Fibroblast of skin of back (primary cell): ENCODE measurements at regions not wholly inside any gene's neighbourhood (a gene's known extent, or its start where the extent isn't known, plus 50 kb on each side); places are given as distances from the start of the nearest gene placed in this dataset.

Source experiments
- DNase-seq: peaks from one replicate; pipeline ENCODE4 v3.0.0-alpha.2; 2013

GRCh38 chr13:72218966-72219365 lies 352.0 kb upstream of the DACH1 start:
- DNase-seq = no peak

DNA sequence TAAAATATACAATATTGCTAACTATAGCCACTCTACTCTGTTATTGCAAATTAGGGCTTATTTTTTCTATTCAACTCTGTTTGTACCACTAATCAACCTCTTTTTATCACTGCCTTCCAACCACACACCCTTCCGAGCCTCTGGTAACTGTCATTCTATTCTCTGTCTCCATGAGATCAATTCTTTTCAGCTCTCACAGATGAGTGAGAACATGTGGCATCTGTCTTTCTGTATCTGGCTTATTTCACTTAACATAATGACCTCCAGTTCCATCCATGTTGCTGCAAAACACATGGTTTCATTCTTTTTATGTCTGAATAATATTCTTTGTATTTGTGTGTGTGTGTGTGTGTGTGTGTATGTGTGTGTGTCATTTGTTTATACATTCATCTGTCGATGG lies 350.1 kb upstream of the DACH1 start:
- no peak for DNase-seq

DNA sequence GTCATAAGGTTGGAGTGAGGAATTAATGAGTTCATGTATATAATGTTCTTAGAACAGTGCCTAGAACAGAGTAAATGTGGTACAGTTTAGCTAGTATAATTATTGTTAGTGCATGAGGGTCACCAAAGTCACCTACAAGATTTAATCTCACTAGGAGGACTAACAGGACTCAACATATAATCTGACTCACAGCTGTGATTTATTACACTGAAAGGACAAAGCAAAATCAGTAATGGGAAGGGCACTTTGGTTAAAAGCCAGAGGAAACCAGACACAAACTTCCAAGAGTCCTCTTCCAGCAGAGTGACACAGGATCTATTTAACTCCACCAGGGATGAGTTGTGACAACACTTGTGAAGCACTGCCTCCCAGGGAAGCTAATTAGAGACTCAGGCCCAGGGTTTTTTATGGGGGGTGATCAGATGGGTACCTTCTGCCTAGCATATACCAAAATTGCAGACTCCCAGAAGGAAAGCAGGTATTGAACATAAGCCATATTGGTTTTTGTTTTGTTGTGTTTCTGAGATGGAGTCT lies 341.2 kb upstream of the DACH1 start:
- DNase-seq = no peak

DNA sequence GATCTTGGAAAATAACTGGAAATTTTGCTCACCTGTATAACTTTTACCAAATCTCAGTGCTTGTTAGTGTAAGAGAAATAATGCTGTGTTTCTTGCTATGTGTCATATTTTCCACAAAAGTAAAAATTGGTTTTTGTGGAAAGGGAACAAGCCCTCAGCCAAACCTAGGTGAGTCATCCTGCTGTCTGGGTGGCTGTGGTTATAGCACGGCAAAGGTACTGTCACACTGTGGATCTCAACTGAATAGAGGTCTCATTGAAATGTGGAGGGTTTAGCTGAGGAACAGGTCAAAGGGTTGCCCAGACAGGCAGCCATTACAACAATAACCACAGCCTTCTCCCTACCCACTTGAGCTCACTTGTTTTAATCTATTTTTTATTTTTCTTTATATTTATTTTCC lies 338.8 kb upstream of the DACH1 start:
- no peak for DNase-seq

DNA sequence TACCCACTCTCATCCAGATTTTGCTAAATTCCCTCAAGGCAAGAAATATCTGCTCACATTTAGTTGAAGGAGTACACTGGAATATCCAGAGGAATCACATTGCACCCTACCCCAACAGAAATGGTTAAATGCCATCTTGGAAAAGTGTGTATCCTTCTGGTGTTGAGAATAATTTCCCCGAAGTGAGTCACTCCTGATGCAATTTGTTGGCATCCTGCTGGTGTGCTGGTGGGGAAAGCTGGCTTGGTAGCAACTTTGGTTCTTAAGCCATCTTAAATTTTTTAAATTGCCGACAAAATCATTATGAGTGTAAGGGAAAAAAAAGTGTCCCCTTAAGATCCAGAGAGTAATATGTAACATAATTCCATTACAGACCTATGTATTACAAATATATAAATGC lies 337.3 kb upstream of the DACH1 start:
- DNase-seq = peak; percentile 61

- no peak for DNase-seq
These were observed 334.7 kb upstream of the DACH1 start for GRCh38 chr13:72201726-72202125.

- peak; percentile 20 for DNase-seq
These were observed 332.6 kb upstream of the DACH1 start for GRCh38 chr13:72199640-72200039.

DNA sequence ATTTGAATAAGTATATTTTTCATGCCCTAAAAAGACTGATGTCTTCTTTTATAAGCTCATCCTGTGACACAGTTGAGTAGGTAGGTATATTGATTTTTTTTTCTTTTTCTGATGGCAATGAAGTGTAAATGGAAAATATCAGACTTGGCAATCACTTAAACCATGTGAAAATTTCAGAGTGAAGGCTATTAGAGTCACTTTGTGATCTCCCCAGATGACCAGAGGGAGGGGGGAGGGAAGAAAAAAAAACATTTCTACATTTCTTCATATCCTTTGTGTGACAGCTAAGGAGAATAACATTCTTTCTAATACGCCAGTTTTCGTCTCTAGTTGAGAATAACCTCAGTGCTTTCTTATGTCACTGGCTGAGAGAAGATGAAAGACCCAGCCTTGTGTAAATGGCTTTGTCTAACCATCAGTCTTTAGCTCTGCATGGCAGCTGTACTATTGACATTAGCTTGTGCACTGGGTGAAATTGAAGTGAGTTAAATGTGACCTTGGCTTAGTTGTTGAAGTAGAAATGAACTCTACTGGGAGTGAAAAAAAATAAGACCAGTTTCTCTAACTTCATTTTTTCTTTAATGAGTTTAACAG lies 332.1 kb upstream of the DACH1 start:
- no peak for DNase-seq

DNA sequence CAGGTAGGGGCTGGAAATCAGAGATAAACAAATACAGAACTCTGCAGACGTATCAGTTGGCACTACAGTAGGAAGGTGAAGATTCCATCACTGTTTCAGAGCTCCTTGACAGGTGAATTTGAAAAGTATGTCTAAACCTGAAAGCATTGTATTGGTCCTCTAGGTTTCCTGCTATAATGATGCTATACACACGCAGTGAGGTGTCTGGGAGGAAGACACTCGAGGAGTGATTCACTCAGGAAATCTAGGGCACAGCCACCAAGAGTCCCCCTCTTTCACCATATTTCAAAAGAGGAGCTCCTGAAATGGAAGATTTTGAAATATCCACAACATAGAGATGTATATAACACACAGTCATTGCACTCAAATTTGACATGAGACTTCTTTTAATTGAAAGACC lies 331.0 kb upstream of the DACH1 start:
- DNase-seq = no peak

DNA sequence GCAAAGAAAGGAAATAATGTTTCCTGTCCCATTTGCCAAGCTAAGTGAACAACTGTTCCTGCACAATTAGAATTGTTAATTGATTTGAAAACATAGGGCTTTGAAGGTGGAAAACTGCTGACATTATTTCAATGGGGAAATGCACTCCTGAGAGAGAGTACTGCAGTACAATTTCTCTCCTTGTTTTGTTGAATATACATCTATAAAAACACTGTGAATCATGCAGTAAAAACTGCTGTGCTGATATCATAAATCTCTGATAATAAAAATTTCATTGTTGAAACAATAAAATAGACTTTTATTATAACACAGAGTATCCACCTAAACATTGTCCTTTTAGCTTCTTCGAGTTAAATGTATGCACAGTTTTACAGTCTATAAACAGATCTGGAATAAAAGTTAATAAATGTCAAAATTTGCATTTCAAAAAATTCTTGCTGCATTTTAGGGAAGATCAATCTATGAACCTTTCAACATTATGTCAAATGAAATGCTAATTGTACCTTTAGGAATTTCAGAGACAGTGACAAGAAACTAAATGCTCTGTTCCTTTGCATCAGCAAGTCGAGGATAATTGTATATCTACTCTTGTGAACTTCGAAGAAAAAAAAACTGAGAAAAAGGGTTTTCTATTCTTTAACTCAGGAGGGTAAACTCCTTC lies 328.2 kb upstream of the DACH1 start:
- no peak for DNase-seq

DNA sequence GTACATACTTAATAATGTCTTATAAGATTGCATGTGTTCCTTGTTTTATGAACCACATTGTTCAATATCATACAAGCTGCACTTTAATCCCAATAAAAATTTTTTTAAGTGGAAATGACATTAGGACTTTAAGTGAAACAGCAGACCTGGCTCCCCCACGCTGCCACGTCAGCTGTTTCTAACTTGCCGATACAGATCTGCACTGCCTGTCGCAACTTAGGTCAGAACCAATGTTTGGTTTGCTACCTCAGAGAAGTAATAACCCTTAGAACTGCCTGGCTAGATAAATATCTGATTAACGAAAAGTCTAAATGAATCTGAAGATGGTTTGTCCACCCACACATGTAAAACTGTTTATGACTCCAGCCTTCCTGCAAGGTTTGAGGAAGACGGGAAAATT lies 327.5 kb upstream of the DACH1 start:
- DNase-seq = no peak

- no peak for DNase-seq
These were observed 319.9 kb upstream of the DACH1 start for GRCh38 chr13:72186730-72187422.

GRCh38 chr13:72185776-72186175 lies 318.8 kb upstream of the DACH1 start:
- no peak for DNase-seq

DNA sequence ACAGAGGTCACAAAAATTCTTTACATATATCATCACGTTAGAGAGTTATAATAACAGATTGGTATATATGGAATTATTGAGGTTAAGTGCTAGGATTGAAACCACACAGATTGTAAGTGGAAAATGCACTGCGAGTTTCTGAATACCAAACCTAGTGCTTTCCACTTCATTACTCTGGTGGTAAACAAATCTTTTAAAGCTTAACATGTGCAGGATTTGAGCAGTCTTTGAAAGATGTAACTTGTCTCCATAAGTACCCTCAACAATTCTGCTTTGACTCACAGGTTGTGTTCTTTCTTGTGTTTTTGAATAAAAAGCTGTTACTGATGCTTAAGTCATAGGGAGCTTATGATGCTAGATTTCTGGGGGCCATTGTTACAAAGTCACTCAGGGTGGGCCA lies 314.7 kb upstream of the DACH1 start:
- no peak for DNase-seq

DNA sequence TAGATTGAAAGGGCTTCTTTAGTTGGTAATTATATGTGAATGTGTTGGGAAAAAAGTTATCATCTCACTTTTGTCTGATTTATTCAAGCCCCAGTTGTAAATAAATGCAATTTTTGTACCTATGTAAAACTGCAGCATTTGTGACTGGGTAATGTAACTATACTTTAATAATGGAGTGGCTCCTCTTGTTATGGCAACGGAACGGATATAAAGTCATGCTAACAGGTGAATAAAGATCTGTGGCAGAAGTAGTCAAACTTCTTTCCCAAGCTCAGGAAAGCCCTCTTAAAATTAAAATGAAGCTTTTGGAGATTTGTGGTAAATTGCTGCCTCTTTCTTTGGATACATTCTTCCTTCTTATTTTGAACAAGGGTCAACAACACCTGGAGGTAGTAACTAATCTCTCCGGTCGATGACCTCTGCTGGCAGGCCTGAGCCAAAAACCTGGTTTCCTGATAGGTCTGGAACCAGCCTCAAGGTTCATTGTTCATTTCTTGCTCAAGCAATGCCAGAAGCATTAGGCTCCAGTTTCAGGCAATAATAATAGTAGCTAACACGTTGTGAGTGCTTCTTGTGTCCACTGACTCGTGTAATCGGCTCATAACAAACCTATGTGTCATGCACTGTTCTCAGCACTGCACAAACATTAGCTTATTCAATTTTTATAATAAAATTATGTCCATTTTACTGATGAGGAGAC lies 313.4 kb upstream of the DACH1 start:
- peak; percentile 56 for DNase-seq

- DNase-seq = no peak
These were observed 307.5 kb upstream of the DACH1 start for GRCh38 chr13:72174549-72174948.

DNA sequence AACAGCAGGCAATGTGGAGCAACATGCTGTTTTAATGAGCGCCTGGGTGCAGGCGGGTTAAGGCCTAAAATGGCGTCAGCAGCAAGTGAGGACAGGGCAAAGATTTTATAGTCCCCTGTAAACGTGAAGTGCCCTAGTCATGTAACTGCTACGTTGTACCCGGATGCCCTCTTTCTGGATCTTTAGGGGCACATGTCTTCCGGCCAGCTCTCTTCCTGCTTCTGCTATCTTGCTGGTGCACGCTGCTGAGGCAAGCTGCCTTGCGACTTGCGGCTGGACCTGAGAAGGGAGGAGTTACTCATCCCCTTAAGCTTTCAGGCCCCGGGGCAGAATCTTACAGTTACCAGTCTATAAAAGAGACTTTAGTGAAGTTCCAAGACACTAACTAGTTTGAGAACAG lies 303.6 kb upstream of the DACH1 start:
- DNase-seq = no peak

DNA sequence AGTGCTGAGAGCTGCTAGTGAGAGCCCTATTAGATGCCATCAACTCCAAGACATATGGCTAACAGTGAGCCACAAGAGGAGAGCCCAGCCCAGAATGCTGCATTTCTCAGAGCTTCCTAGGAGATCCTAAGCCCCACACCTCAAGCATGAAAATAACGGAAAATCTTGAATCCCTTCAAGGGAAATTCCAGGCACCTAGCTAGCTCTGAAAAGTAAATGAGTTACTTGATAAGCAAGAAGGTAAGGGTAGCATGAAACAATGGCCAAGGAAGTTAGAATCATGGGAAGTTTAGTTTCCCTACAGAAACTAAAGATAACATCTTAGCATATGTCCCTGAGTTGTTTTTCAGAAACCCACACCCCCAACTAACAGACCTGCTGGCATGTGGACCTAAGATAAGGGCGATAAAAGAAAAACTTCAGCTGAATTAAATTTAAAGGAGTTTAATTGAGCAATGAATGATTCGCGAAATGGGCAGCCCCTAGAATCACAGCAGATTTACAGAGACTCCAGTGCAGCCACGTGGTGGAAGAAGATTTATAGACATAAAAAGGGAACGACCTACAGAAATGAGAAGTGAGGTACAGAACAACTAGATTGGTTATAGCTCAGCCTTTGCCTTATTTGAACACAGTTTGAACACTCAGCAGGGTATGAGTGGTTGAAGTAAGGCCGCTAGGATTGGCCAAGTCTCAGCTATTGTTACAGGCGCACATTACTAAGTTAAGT lies 301.3 kb upstream of the DACH1 start:
- DNase-seq = no peak

DNA sequence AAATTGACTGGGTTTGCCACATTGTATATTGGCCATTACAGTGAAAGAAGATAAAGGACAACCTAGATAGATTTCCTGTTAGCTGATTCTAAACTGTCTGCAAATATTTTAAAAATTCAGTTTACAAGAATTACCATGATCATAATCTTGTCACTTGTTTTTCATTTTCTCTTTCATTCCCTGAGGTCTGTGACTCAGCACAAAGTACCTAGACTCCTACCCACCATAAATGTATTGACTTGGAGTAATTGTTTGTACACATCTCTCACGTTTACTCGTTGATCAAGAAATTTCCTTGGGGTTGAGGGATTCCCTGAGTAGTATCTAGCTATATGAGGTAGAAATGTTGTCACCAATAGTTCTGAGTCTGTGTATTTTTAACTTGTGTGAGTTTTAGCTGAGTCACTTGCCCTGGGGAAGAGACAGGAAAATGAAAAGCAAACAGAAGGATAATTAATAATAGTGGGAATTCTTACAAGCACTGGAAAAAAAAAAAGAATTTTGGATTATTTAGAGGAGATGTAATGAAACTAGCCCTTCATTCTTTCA lies 299.2 kb upstream of the DACH1 start:
- peak; percentile 58 for DNase-seq

DNA sequence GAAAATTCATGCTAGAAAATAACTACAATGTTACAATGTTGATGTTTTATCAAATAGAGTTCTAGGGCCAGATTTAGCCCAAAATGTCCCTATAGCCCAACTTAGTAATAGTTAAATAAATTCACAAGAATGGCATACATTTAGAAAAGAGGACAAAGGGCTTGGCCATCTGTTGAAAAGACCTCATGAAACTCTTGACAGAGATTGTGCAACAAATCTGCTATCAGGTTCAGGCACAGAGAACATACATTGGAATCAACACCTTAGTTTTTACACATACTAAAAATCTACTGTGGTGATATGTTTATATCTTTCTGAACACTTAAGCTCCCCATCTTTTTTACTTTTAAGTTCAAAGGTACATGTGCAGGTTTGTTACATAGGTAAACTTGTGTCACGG lies 298.3 kb upstream of the DACH1 start:
- DNase-seq = no peak

- no peak for DNase-seq
These were observed 297.8 kb upstream of the DACH1 start for GRCh38 chr13:72164811-72165210.

DNA sequence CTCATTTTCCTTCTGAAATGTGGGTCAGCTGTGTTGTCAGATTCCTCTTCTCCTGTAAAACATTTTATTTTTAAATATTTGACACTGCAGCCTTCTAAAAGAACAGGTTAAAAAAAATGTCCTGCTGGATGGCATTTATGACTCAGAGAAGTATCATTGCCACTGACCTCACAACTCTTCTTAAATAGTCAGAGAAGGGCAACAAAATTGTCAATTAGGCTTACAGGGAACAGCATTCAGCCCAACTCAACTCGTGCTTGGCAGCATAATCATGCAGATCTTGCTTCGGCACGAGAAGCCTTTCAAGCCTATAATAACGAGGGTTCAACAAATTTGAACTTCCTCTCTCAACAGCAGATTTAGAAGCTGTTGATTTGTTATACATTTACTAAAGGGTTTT lies 296.7 kb upstream of the DACH1 start:
- peak; percentile 49 for DNase-seq
